GM12878 (cell line): ENCODE measurements at regions not wholly inside any gene's neighbourhood (a gene's known extent, or its start where the extent isn't known, plus 50 kb on each side); places are given as distances from the start of the nearest gene placed in this dataset.

ENCODE experiments used
- ATAC-seq: fragments of 200-7000 bp; cut with Tn5 transposase; 3 replicates; pipeline ENCODE4 v1.9.1; 2020; ENCODE audit warnings: mild to moderate bottlenecking, moderate library complexity
- BruUV-seq: library from RNA; stranded (reverse); fragments of 400-500 nt; replicated peaks from 2 replicates; lab custom pipeline; 2021; lab: Mats Ljungman, UMichigan
- CTCF ChIA-PET: fragments of 300-600 bp; sonication (Branson Sonifier 250); formaldehyde crosslinking; extraction: SDS; loops from one replicate; lab custom pipeline; 2021; ENCODE audit warnings: inconsistent platforms; lab: Yijun Ruan, JAX
- POLR2A ChIA-PET: fragments of 350-600 bp; formaldehyde crosslinking; extraction: SDS; loops from one replicate; lab custom pipeline; 2021; ENCODE audit warnings: inconsistent platforms; lab: Charles Lee
- RAD21 ChIA-PET: fragments of 300-600 bp; sonication (Branson Sonifier 250); formaldehyde crosslinking; loops from one replicate; lab custom pipeline; 2023; ENCODE audit warnings: antibody characterized with exemption; ENCODE audit not compliant: unreplicated experiment; lab: Charles Lee
- SMC1A ChIA-PET: fragments of 300-600 bp; sonication (Branson Sonifier 250); formaldehyde crosslinking; loops from one replicate; lab custom pipeline; 2023; ENCODE audit not compliant: unreplicated experiment, uncharacterized antibody; lab: Charles Lee
- DNase-seq: peaks from one replicate; pipeline ENCODE4 v3.0.0-alpha.2; 2011; ENCODE audit warnings: low read depth, low spot score
- FAIRE-seq: peaks from 3 replicates; lab custom pipeline; 2011; peaks lifted over from hg19 to GRCh38; lab: Jason Lieb, UNC
- H2AFZ ChIP-seq: 2 replicates; pipeline ENCODE4 v1.6.0; 2011; ENCODE audit warnings: low read depth, low read length, control low read depth; ENCODE audit not compliant: control insufficient read depth
- H3K27ac ChIP-seq: 2 replicates; pipeline ENCODE4 v1.5.1; 2011; ENCODE audit warnings: control low read depth; ENCODE audit not compliant: control insufficient read depth, insufficient read depth
- H3K27me3 ChIP-seq, 2 experiments: replicated peaks in 1 of 2; 2 replicates each; pipeline versions ENCODE4 v1.6.0 to v1.6.1; 2011; ENCODE audit warnings: low read length in 1 of 2; ENCODE audit not compliant: control insufficient read depth in 2 of 2, insufficient read depth in 2 of 2
- H3K36me3 ChIP-seq, 2 experiments: 2 replicates each; pipeline ENCODE4 v1.5.1; 2011; ENCODE audit warnings: low read length in 1 of 2; ENCODE audit not compliant: control insufficient read depth in 2 of 2, insufficient read depth in 2 of 2
- H3K4me1 ChIP-seq: 2 replicates; pipeline ENCODE4 v1.6.1; 2011; ENCODE audit warnings: mild to moderate bottlenecking, low read length, moderate library complexity, mixed read lengths; ENCODE audit not compliant: control insufficient read depth, insufficient read depth
- H3K4me2 ChIP-seq: 2 replicates; pipeline ENCODE4 v1.6.0; 2011; ENCODE audit warnings: control low read depth; ENCODE audit not compliant: control insufficient read depth, insufficient read depth
- H3K4me3 ChIP-seq: fragments of 200-600 bp; sonication (generic); 2 replicates; pipeline ENCODE4 v1.5.1; 2016
- H3K79me2 ChIP-seq: 2 replicates; pipeline ENCODE4 v1.6.0; 2011; ENCODE audit warnings: low read length; ENCODE audit not compliant: control insufficient read depth, insufficient read depth
- H3K9ac ChIP-seq: 2 replicates; pipeline ENCODE4 v1.8.0; 2011; ENCODE audit warnings: low read length, control low read depth, mixed read lengths; ENCODE audit not compliant: control insufficient read depth, insufficient read depth
- H3K9me3 ChIP-seq: replicated peaks from 3 replicates; pipeline ENCODE4 v1.5.1; 2011; ENCODE audit warnings: mild to moderate bottlenecking, low read length; ENCODE audit not compliant: control insufficient read depth, insufficient read depth
- H4K20me1 ChIP-seq: 2 replicates; pipeline ENCODE4 v1.6.0; 2011; ENCODE audit not compliant: control insufficient read depth, insufficient read depth
- BMI1 ChIP-seq: fragments of 450-650 bp; IDR thresholded peaks from 2 replicates; pipeline ENCODE4 v1.6.1; 2016; ENCODE audit warnings: mild to moderate bottlenecking, moderate library complexity, borderline replicate concordance
- CBFB ChIP-seq: IDR thresholded peaks from 2 replicates; pipeline ENCODE4 v1.6.1; 2016; ENCODE audit warnings: antibody characterized with exemption, low read depth
- ETV6 ChIP-seq, 2 experiments: fragments of 450-650 bp in 1 of 2; IDR thresholded peaks in 1 of 2; conservative IDR thresholded peaks in 1 of 2; 2 replicates each; pipeline ENCODE4 v1.6.1; 2014; ENCODE audit warnings: antibody characterized with exemption in 1 of 2, borderline replicate concordance in 1 of 2, low read depth in 1 of 2, mild to moderate bottlenecking in 1 of 2, moderate library complexity in 1 of 2
- JUND ChIP-seq: IDR thresholded peaks from 2 replicates; pipeline ENCODE4 v1.6.1; 2012; ENCODE audit warnings: low read depth, mild to moderate bottlenecking, low read length, improper control_type of control experiment, moderate library complexity
- NFYA ChIP-seq: IDR thresholded peaks from 2 replicates; pipeline ENCODE4 v1.6.1; 2011; ENCODE audit warnings: low read depth, mild to moderate bottlenecking, low read length, improper control_type of control experiment, borderline replicate concordance
- NFYB ChIP-seq: IDR thresholded peaks from 2 replicates; pipeline ENCODE4 v1.6.1; 2011; ENCODE audit warnings: low read depth, mild to moderate bottlenecking, low read length, improper control_type of control experiment, moderate library complexity; ENCODE audit not compliant: insufficient read depth
- PML ChIP-seq: IDR thresholded peaks from 2 replicates; pipeline ENCODE4 v1.6.1; 2012; ENCODE audit warnings: low read length, inconsistent platforms
- RAD21 ChIP-seq: IDR thresholded peaks from 2 replicates; pipeline ENCODE4 v1.6.1; 2011; ENCODE audit warnings: mild to moderate bottlenecking, low read depth, low read length, moderate library complexity; ENCODE audit not compliant: insufficient read depth
- SPI1 ChIP-seq: IDR thresholded peaks from 2 replicates; pipeline ENCODE4 v1.6.1; 2011; ENCODE audit warnings: low read depth, mild to moderate bottlenecking, low read length, moderate library complexity, borderline replicate concordance; ENCODE audit not compliant: insufficient read depth
- SREBF1 ChIP-seq: IDR thresholded peaks from 2 replicates; pipeline ENCODE4 v1.6.1; 2012; ENCODE audit warnings: mild to moderate bottlenecking, low read length
- SREBF2 ChIP-seq: IDR thresholded peaks from 2 replicates; pipeline ENCODE4 v1.6.1; 2012; ENCODE audit warnings: mild to moderate bottlenecking, low read length
- SUPT20H ChIP-seq: IDR thresholded peaks from 2 replicates; pipeline ENCODE4 v1.6.1; 2011; ENCODE audit warnings: low read depth, mild to moderate bottlenecking, low read length, moderate library complexity, borderline replicate concordance; ENCODE audit not compliant: control insufficient read depth
- ZBED1 ChIP-seq: IDR thresholded peaks from 2 replicates; pipeline ENCODE4 v1.6.1; 2016; ENCODE audit warnings: borderline replicate concordance
- ZNF384 ChIP-seq: IDR thresholded peaks from 2 replicates; pipeline ENCODE4 v1.6.1; 2012; ENCODE audit warnings: low read depth, mild to moderate bottlenecking, low read length, improper control_type of control experiment, borderline replicate concordance
- WGBS: methylation state at CpG from one replicate; pipeline ENCODE4 v1.1.6; 2016; ENCODE audit warnings: low lambda C conversion rate; ENCODE audit not compliant: insufficient replicate concordance, insufficient coverage; ENCODE audit errors: missing lambda C conversion rate; 5-methylcytosine and 5-hydroxymethylcytosine counted together
- in situ Hi-C: fragments of 300-500 bp; cut with MboI; formaldehyde crosslinking; loops from 9 replicates; pipeline ENCODE4 v1.14.3; 2018; ENCODE audit warnings: mixed read lengths
- intact Hi-C: fragments of 100-400 bp; cut with micrococcal nuclease; formaldehyde crosslinking; loops from one replicate; pipeline ENCODE4 v1.14.2; 2022; ENCODE audit not compliant: unreplicated experiment
- TF ChIP-seq, protein P1 (sequence below): fragments of 450-650 bp; IDR thresholded peaks from 2 replicates; pipeline ENCODE4 v1.6.1; 2017; ENCODE audit warnings: mild to moderate bottlenecking, low read depth, inconsistent platforms; ENCODE audit not compliant: poor library complexity, severe bottlenecking

GRCh38 chr11:126137136-126137535, 74.3 kb downstream of the RPUSD4 start:
- in situ Hi-C loops = no loop called here
- POLR2A ChIA-PET = no interaction called here
- WGBS = 8% methylated on average over 3 of the region's 3 CpGs
- DNase-seq = no peak
- FAIRE-seq = no peak
- Histone ChIP-seq H3K27me3 (peaks cover 0 to 3% of the 10 kb centered on the region in 2 experiments), H4K20me1 (no peaks in the 10 kb centered on the region), H3K4me1 (no peaks in the 10 kb centered on the region), H3K4me3 (no peak overlapping the region), H2AFZ (no peak overlapping the region), H3K4me2 (no peak overlapping the region), H3K79me2 (no peaks in the 10 kb centered on the region), H3K9ac (no peak overlapping the region), H3K27ac (no peak overlapping the region), H3K9me3 (no peaks in the 10 kb centered on the region), H3K36me3 (no peaks in the 10 kb centered on the region)
- CTCF ChIA-PET = no interaction called here
- SMC1A ChIA-PET = no interaction called here
- ATAC-seq = no peak
- RAD21 ChIA-PET = no interaction called here
- intact Hi-C loops = no loop called here
- TF ChIP-seq PML (no peak), ZBED1 (no peak), CBFB (no peak), NFYA (no peak), BMI1 (no peak), JUND (no peak), ETV6 (conservative IDR thresholded peaks at IDR 0.05 in 1 of 2, IDR thresholded peaks at IDR 0.05 in 1 of 2; ENCODE audit: borderline replicate concordance in 1 of 2, low read depth in 1 of 2) (no peak)
- no TSS peak for BruUV-seq

DNA sequence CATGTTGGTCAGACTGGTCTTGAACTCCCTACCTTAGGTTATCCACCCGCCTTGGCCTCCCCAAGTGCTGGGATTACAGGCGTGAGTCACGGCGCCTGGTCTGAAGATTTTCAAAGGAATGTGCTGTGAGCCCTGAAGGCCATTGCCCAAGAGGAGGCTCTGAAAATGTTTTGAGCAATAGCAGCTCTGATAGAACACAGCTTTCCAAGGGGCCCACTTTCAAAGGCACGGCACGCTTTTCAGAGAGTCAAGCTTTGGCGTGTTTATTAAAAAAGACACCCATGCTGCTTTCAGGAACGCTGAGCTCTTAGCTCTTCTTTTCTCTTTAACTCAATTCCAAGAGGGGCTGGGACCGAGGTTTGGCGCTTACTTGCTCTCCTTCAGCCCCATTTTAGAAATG, 73.8 kb upstream of the CDON start:
- ATAC-seq (no peak), FAIRE-seq (no peak), DNase-seq (no peak)
- H3K9me3 ChIP-seq = no peaks in the 10 kb centered on the region
- BruUV-seq = no TSS peak
- H3K4me1 ChIP-seq = no peaks in the 10 kb centered on the region
- no peaks in the 10 kb centered on the region for H3K79me2 ChIP-seq
- H3K4me3 ChIP-seq = no peak overlapping the region
- CTCF ChIA-PET = no interaction called here
- in situ Hi-C loops (no loop called here), intact Hi-C loops (no loop called here)
- no peak overlapping the region for H3K27ac ChIP-seq
- SMC1A ChIA-PET = no interaction called here
- H4K20me1 ChIP-seq = no peaks in the 10 kb centered on the region
- H3K36me3 ChIP-seq = no peaks in the 10 kb centered on the region
- H3K4me2 ChIP-seq = no peak overlapping the region
- POLR2A ChIA-PET = no interaction called here
- peaks cover 0 to 3% of the 10 kb centered on the region in 2 experiments for H3K27me3 ChIP-seq
- H2AFZ ChIP-seq = no peak overlapping the region
- 70% methylated on average over 10 of the region's 10 CpGs for WGBS
- H3K9ac ChIP-seq = no peak overlapping the region
- RAD21 ChIA-PET = no interaction called here
- no peak for TF ChIP-seq PML
- TF ChIP-seq SREBF1 = no peak
- TF ChIP-seq SREBF2 = no peak
- no peak for TF ChIP-seq SPI1
- no peak for TF ChIP-seq NFYA
- TF ChIP-seq RAD21 = no peak
- TF ChIP-seq ZNF384 = no peak
- TF ChIP-seq, protein P1, sequence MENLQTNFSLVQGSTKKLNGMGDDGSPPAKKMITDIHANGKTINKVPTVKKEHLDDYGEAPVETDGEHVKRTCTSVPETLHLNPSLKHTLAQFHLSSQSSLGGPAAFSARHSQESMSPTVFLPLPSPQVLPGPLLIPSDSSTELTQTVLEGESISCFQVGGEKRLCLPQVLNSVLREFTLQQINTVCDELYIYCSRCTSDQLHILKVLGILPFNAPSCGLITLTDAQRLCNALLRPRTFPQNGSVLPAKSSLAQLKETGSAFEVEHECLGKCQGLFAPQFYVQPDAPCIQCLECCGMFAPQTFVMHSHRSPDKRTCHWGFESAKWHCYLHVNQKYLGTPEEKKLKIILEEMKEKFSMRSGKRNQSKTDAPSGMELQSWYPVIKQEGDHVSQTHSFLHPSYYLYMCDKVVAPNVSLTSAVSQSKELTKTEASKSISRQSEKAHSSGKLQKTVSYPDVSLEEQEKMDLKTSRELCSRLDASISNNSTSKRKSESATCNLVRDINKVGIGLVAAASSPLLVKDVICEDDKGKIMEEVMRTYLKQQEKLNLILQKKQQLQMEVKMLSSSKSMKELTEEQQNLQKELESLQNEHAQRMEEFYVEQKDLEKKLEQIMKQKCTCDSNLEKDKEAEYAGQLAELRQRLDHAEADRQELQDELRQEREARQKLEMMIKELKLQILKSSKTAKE = no peak
- no peak for TF ChIP-seq NFYB
- no peak for TF ChIP-seq SUPT20H
